Stromal cell of bone marrow (primary cell): ENCODE measurements at regions not wholly inside any gene's neighbourhood (a gene's known extent, or its start where the extent isn't known, plus 50 kb on each side); places are given as distances from the start of the nearest gene placed in this dataset.
A peak's percentile ranks its signal among the peaks of the same experiment; 100 is the strongest.

Experiments
- DNase-seq: peaks from one replicate; pipeline ENCODE4 v3.0.0-alpha.2; 2012; ENCODE audit warnings: low read depth

GRCh38 chr14:26929361-26929760 is 331.5 kb upstream of the NOVA1 start:
- DNase-seq = no peak

DNA sequence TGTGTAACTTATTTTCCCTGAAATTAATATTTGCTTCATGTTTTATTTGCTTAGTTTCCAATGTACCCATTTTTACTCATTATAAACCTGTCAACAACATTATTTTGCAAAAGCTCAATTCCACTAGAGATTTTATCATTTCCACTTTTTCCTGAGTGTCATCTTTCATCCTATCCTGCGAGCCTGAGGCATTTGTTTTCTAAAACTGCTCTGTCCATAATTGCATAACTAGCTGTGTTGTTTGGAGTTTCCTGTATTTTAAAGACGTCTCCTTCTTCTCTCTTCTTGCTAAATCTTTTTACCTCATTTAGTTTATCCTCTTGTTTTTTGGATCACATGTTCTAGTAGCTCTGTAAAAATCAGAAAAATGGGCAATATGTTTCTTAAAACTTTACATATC is 332.7 kb upstream of the NOVA1 start:
- no peak for DNase-seq

DNA sequence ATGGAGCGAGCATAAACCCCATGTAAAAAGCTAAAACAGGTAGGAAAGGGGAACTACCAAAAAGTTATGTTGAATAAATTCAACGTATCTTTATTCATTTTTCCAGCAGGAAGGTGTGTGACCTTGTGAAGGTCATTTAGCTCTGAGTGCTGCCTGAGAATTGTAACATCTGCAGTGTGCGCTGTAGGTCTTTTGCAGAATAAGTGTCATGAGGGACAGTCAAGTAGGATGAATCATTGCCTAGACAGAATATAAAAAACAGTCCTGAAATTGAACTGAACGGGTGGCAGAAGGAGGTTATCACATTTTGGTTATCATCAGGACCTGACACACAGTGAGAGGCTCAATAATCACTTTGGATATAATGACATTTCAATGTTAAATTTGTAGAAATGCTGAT is 334.8 kb upstream of the NOVA1 start:
- no peak for DNase-seq

DNA sequence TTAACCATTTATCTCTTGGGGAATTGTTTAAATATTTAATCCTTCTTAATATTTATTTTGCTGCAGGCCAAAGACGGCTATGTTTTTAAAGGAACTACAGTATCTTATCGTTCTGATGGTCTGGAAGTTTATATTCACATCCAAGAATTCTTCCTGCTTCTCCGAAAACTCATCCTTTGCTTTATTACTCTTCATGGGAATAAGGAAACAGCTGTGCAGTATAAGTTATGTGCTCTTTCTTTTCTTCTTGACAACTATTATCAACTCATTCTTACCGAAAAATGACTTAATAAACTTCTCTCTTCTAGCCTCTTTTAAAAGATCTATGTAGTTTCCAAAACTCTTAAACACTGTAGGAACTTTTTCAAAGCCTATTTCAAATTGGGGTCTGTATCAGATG is 335.6 kb upstream of the NOVA1 start:
- DNase-seq = no peak

- no peak for DNase-seq
These were observed 336.3 kb upstream of the NOVA1 start for GRCh38 chr14:26934151-26934550.

GRCh38 chr14:26935733-26936132 is 337.9 kb upstream of the NOVA1 start:
- no peak for DNase-seq

DNA sequence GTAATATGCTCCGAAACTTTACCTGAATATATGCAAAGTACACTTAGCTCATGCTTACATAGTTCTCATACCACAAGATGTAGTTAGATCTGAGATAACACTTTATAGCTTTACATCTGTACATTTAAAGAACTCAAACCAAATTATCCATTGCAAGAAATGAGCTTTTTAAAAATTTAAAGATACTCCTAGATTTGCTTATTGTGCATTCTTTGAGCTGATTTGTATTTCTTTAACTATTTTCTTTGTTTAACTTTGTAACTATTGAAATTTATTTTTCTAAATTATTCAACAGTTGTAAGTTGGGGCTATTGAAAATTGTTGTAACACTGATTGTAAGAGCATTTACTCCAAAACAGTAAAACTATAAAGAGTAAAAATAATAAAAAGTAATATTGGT is 340.2 kb upstream of the NOVA1 start:
- no peak for DNase-seq

GRCh38 chr14:26939755-26940154 is 341.9 kb upstream of the NOVA1 start:
- no peak for DNase-seq

DNA sequence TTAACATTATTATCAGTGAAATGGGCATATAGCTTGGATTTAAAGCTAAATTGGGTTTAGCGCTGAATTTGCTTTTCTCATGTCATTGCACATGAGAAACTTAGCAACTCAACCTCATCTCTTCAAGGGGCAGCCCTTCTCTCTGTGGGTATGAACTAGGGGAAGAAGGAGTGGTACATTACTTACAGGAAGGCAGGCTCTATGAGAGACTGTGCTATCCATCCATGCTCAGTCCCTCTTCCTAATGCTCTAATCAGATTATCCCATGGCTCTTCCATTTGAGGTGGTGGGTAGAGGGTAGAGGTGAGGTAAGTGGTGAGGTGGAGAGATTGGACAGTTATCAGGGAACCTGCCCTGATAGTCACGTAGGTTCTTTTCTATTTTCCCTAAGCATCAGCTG is 343.7 kb upstream of the NOVA1 start:
- no peak for DNase-seq

DNA sequence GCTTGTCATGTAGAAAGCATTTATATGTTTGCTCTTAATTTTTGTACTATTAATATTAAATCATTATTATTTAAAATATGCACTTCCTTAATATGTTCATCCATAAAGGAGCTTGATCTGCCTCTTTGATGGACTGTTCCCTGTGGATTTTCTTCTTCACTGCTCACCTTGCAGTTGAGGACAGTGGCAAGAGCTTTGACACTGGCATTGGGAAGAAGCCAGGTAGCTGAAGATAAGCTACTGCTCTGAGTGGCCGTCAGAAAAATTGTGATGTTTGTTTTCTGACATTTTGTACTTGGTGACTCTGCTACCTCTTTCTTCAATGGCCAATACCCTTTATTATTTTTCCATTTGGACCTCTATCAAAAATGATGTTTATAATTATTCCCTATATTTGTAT is 349.4 kb upstream of the NOVA1 start:
- no peak for DNase-seq

GRCh38 chr14:26959437-26959836 is 361.6 kb upstream of the NOVA1 start:
- no peak for DNase-seq

GRCh38 chr14:26959972-26960660 is 362.3 kb upstream of the NOVA1 start:
- DNase-seq = no peak

DNA sequence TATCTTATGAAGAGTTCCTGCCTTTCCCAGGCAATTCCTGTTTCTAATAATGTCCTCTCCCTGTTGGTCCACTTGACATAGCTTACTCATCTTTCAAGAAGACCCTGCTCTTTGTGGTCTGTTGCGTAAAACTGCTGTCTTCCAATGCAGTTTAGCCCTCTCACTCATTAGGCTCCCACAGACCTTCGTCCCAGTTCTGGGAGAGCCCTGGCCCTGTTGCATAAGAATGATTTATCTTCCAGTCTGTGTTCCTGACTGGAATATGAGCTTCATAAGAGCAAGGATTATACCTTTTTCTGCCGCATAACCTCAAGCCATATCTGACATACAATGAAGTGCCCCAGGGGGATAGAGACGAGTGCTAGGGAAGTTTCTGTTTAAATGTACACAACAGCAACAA is 365.9 kb upstream of the NOVA1 start:
- no peak for DNase-seq

GRCh38 chr14:26965490-26965889 is 367.7 kb upstream of the NOVA1 start:
- DNase-seq = no peak

- no peak for DNase-seq
These were observed 369.1 kb upstream of the NOVA1 start for GRCh38 chr14:26966908-26967307.

DNA sequence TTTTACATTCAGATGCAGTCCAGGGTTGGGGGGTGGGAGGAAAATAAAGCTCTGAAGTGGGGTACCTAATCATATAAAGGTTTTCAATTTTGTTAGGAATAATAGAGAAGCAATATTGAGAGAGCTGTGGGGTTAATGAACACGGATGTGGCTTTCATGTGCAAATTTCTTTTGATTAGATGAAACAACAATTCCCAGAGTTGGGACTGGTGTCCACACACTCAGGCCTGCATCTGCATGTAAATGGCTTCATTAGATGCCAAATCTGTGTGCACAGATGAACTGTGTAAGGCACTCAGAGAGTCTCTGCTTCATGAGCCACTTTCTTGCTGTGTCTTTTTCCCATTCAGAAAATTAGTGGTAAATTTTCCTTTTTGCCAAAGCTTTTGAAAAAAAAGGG is 377.1 kb upstream of the NOVA1 start:
- DNase-seq = no peak

GRCh38 chr14:26982071-26982470 is 384.2 kb upstream of the NOVA1 start:
- no peak for DNase-seq

DNA sequence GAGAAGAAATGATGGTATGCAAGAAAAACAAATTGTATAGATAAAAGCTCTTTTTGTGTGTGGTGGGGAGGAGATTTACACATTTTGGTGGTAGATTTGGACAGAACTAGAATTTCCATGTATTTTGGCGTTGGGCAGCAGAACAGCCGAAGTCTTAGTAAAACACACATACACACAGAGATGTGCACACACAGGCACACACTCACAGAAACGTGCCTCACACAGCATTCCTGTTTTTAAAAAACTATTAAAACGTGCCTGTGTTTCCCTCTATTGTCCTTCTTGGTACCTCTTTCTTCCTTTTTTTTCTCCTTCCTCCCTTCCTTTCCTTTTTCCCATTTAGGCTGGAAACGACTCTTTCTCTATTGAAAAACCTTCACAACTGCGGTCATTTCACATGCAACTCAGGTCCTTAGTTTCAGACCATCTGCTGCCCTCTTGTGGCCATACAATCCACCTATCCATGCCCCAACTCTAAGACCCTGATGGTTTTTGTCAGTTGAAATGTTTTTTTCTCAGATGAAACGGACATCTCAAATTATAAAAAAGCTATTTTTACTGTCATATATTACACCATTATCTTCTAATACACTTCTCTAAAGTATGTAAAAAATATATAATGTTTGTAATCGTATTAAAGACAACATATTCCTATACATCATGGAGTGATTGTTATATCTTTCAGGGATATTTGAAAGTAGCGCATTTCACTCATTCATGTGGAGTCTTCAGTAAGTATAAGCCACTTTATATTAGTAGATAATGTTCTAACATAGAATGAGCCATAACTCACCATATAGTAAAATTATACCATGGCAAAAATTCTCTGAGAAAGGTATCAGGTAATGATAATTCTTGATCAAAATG is 386.7 kb upstream of the NOVA1 start:
- DNase-seq = peak; percentile 8

DNA sequence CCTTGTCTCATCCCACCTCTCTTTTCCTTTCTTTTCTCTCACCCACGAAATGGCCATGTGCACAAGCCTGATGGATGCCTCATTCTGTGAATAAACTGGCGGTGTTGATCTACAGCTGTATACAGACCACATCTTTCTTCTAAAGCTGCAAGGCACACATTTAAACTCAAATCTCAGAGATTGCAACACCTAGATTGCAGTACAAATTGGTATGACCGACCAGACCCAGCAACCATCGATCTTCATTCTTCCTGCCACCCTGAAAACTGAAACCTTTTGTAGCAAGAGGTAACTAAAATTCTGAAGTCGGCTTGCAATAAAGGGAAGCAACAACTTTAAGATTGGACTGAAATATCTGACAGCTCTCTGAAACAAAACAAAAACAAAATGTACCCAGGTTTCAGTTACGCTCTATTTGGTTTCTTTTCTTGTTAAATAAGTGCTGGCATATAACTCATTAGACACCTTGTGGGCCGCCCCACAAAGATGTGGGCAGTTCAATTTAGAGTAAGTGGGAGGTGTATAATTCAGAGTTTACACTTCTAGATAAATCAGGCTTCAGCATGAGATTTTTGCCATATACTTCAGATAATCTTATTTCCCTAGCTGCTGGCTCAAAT is 390.0 kb upstream of the NOVA1 start:
- no peak for DNase-seq

GRCh38 chr14:26990946-26991345 is 393.1 kb upstream of the NOVA1 start:
- DNase-seq = no peak

DNA sequence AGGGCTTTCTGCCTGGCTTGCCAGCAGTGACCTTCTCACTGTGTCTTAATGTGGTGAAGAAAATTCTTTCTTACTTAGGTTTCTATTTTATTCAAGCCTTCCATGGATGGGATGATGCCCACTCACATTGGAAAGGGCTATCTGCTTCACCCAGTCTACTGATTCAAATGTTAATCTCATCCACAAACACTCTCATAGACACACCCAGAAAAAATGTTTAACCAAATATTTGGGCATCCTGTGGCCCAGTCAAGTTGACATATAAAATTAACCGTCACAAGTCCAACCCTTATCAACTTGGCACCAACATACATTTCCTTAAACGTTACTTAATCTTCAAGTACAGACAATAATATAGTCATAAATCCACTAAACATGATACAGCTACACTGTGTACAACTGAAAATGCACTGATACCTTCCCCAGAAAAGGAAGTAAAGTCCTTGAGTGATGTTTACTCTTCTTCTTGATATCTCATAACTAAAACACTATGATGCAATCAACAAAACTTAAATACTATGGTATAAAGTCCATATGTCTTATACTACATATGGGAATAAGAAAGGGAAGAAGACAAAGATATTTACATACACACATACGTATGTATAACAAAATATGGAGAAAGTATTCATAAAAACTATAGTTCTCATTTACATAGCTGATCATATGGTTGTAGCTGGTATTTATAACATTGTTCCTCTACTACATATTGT is 394.7 kb upstream of the NOVA1 start:
- DNase-seq = no peak

GRCh38 chr14:26993556-26993955 is 395.7 kb upstream of the NOVA1 start:
- peak; percentile 25 for DNase-seq

- DNase-seq = no peak
These were observed 397.5 kb upstream of the NOVA1 start for GRCh38 chr14:26995301-26995700.
